K562 (cell line): ENCODE measurements at regions not wholly inside any gene's neighbourhood (a gene's known extent, or its start where the extent isn't known, plus 50 kb on each side); places are given as distances from the start of the nearest gene placed in this dataset.

ENCODE experiments used
- CHD4 ChIP-seq: fragments of 200-600 bp; sonication (generic); IDR thresholded peaks from 3 replicates; pipeline ENCODE4 v1.6.1; 2012; ENCODE audit warnings: low read depth, mild to moderate bottlenecking, mixed read lengths, low read length, inconsistent platforms; ENCODE audit not compliant: insufficient read depth, insufficient replicate concordance, poor library complexity, severe bottlenecking
- MAFK ChIP-seq: IDR thresholded peaks from 2 replicates; pipeline ENCODE4 v1.6.1; 2011; ENCODE audit warnings: low read length, improper control_type of control experiment
- SNRNP70 ChIP-seq: fragments of 200-400 bp; formaldehyde crosslinking; optimal IDR thresholded peaks from 2 replicates; pipeline ENCODE3; 2017; ENCODE audit warnings: low read depth, low read length
- ZEB2 ChIP-seq: fragments of 450-650 bp; IDR thresholded peaks from 2 replicates; pipeline ENCODE4 v1.6.1; 2016
- ZNF57 ChIP-seq: fragments of 450-650 bp; formaldehyde crosslinking; IDR thresholded peaks from 2 replicates; pipeline ENCODE4 v1.4.0; 2020; ENCODE audit warnings: mild to moderate bottlenecking, moderate library complexity
- TF ChIP-seq, protein P1 (sequence below): sonication (generic); formaldehyde crosslinking; IDR thresholded peaks from 2 replicates; pipeline ENCODE4 v1.8.0; 2023; ENCODE audit warnings: missing genetic modification reagents, mild to moderate bottlenecking, borderline replicate concordance
- TF ChIP-seq, protein P2 (sequence below): sonication (generic); formaldehyde crosslinking; IDR thresholded peaks from 2 replicates; pipeline ENCODE4 v1.8.0; 2023; ENCODE audit warnings: mild to moderate bottlenecking, missing genetic modification reagents
- TF ChIP-seq, protein P3 (sequence below): fragments of 250-450 bp; sonication (Bioruptor Pico); IDR thresholded peaks from 2 replicates; pipeline ENCODE4 v1.6.1; 2021; ENCODE audit warnings: mild to moderate bottlenecking
- TF ChIP-seq, protein P4 (sequence below): sonication (generic); formaldehyde crosslinking; IDR thresholded peaks from 2 replicates; pipeline ENCODE4 v1.8.0; 2023; ENCODE audit warnings: mild to moderate bottlenecking, missing genetic modification reagents

DNA sequence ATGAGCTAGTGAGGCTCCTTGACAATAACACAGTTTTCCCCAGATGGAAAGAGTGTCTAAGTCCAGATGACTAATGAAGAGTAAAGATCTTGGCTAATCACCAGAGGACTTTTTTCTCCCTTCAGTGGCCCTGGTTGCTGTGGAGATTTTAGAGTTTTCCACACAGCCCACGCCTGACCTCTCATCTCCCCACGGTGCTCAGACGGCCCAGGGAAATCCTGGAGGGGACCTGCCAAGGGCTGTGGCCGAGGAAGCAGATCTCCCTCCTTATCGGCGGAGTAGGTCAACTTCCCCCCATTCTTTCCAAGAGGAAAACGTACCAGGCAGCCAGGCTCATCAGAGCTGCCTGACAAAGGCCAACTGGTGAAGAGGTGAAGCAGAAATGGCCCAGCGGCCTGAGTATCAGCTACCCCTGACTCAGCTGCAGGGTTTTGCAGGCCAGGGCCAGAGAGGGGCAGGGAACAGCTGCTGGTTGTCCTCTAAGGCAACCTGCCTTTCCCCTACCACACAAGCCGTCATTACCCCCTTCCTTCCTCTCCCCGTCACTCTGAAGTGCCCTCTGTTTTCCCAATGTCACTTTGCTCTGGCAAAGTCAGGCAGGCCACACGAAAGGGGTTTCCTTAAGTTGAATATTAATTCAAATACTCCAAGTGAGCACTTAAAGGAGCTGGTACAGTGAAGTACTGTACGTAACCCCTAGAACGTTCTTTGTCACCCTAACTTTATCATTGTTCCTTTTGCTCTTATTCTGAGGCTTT is 140.2 kb upstream of the ADAMTS18 start (continued):
- TF ChIP-seq, protein P1, sequence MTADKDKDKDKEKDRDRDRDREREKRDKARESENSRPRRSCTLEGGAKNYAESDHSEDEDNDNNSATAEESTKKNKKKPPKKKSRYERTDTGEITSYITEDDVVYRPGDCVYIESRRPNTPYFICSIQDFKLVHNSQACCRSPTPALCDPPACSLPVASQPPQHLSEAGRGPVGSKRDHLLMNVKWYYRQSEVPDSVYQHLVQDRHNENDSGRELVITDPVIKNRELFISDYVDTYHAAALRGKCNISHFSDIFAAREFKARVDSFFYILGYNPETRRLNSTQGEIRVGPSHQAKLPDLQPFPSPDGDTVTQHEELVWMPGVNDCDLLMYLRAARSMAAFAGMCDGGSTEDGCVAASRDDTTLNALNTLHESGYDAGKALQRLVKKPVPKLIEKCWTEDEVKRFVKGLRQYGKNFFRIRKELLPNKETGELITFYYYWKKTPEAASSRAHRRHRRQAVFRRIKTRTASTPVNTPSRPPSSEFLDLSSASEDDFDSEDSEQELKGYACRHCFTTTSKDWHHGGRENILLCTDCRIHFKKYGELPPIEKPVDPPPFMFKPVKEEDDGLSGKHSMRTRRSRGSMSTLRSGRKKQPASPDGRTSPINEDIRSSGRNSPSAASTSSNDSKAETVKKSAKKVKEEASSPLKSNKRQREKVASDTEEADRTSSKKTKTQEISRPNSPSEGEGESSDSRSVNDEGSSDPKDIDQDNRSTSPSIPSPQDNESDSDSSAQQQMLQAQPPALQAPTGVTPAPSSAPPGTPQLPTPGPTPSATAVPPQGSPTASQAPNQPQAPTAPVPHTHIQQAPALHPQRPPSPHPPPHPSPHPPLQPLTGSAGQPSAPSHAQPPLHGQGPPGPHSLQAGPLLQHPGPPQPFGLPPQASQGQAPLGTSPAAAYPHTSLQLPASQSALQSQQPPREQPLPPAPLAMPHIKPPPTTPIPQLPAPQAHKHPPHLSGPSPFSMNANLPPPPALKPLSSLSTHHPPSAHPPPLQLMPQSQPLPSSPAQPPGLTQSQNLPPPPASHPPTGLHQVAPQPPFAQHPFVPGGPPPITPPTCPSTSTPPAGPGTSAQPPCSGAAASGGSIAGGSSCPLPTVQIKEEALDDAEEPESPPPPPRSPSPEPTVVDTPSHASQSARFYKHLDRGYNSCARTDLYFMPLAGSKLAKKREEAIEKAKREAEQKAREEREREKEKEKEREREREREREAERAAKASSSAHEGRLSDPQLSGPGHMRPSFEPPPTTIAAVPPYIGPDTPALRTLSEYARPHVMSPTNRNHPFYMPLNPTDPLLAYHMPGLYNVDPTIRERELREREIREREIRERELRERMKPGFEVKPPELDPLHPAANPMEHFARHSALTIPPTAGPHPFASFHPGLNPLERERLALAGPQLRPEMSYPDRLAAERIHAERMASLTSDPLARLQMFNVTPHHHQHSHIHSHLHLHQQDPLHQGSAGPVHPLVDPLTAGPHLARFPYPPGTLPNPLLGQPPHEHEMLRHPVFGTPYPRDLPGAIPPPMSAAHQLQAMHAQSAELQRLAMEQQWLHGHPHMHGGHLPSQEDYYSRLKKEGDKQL (CRISPR knock-in tag) = no peak
- TF ChIP-seq ZEB2 (no peak), ZNF57 (CRISPR knock-in tag) (no peak), SNRNP70 (no peak), CHD4 (no peak), MAFK (no peak)
- TF ChIP-seq, protein P2, sequence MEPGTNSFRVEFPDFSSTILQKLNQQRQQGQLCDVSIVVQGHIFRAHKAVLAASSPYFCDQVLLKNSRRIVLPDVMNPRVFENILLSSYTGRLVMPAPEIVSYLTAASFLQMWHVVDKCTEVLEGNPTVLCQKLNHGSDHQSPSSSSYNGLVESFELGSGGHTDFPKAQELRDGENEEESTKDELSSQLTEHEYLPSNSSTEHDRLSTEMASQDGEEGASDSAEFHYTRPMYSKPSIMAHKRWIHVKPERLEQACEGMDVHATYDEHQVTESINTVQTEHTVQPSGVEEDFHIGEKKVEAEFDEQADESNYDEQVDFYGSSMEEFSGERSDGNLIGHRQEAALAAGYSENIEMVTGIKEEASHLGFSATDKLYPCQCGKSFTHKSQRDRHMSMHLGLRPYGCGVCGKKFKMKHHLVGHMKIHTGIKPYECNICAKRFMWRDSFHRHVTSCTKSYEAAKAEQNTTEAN (CRISPR knock-in tag) = no peak
- TF ChIP-seq, protein P3, sequence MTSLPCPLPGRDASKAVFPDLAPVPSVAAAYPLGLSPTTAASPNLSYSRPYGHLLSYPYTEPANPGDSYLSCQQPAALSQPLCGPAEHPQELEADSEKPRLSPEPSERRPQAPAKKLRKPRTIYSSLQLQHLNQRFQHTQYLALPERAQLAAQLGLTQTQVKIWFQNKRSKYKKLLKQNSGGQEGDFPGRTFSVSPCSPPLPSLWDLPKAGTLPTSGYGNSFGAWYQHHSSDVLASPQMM (CRISPR knock-in tag) = no peak
- TF ChIP-seq, protein P4, sequence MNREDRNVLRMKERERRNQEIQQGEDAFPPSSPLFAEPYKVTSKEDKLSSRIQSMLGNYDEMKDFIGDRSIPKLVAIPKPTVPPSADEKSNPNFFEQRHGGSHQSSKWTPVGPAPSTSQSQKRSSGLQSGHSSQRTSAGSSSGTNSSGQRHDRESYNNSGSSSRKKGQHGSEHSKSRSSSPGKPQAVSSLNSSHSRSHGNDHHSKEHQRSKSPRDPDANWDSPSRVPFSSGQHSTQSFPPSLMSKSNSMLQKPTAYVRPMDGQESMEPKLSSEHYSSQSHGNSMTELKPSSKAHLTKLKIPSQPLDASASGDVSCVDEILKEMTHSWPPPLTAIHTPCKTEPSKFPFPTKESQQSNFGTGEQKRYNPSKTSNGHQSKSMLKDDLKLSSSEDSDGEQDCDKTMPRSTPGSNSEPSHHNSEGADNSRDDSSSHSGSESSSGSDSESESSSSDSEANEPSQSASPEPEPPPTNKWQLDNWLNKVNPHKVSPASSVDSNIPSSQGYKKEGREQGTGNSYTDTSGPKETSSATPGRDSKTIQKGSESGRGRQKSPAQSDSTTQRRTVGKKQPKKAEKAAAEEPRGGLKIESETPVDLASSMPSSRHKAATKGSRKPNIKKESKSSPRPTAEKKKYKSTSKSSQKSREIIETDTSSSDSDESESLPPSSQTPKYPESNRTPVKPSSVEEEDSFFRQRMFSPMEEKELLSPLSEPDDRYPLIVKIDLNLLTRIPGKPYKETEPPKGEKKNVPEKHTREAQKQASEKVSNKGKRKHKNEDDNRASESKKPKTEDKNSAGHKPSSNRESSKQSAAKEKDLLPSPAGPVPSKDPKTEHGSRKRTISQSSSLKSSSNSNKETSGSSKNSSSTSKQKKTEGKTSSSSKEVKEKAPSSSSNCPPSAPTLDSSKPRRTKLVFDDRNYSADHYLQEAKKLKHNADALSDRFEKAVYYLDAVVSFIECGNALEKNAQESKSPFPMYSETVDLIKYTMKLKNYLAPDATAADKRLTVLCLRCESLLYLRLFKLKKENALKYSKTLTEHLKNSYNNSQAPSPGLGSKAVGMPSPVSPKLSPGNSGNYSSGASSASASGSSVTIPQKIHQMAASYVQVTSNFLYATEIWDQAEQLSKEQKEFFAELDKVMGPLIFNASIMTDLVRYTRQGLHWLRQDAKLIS (CRISPR knock-in tag) = no peak
- TF ChIP-seq, all 486 proteins: peak for 0
